ENCODE measurements at regions not wholly inside any gene's neighbourhood (a gene's known extent, or its start where the extent isn't known, plus 50 kb on each side); places are given as distances from the start of the nearest gene placed in this dataset.

DNA sequence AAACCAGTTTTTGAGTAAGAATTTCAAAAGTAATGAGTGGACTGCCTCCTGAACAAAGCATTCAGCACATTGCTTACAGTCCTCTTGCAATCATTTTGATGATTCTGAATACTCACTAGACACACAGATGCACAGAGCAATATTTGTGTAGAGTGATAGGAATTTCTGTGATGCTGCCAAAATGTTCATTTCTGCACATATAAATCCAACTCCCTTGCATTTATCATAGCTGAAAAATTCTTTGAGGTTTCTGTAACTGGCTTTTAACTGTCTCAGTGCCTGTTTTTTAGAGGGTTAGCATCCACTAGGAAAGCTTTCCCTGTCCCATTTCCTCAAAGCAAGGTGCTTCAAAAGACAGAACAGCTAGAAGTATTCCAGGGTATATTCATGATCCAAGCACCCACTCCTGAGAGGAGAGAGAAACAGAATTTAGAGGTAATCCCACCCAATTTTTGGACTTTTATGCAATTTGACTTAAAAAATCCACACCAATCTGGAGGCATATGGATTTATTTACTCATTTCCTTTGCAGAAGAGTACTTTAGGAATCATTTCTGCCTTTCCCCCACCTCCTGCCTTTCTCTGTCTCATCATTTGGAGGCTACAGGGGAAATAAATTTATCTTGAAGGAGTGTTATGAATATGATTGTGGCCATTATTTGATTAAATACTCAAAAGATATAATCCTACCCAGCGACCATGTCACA is 234.5 kb upstream of the SLIT2 start:
- TF ChIP-seq, protein P1, sequence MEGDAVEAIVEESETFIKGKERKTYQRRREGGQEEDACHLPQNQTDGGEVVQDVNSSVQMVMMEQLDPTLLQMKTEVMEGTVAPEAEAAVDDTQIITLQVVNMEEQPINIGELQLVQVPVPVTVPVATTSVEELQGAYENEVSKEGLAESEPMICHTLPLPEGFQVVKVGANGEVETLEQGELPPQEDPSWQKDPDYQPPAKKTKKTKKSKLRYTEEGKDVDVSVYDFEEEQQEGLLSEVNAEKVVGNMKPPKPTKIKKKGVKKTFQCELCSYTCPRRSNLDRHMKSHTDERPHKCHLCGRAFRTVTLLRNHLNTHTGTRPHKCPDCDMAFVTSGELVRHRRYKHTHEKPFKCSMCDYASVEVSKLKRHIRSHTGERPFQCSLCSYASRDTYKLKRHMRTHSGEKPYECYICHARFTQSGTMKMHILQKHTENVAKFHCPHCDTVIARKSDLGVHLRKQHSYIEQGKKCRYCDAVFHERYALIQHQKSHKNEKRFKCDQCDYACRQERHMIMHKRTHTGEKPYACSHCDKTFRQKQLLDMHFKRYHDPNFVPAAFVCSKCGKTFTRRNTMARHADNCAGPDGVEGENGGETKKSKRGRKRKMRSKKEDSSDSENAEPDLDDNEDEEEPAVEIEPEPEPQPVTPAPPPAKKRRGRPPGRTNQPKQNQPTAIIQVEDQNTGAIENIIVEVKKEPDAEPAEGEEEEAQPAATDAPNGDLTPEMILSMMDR (IDR thresholded peaks at IDR 0.05): no peak
- TF ChIP-seq EP300 (IDR thresholded peaks at IDR 0.05): no peak
